Panc1 (cell line): ENCODE measurements at regions not wholly inside any gene's neighbourhood (a gene's known extent, or its start where the extent isn't known, plus 50 kb on each side); places are given as distances from the start of the nearest gene placed in this dataset.

Experiments used
- ATAC-seq: fragments of 200-7000 bp; cut with Tn5 transposase; 2 replicates; pipeline ENCODE4 v1.9.1; 2020; ENCODE audit warnings: mild to moderate bottlenecking, moderate library complexity
- BruUV-seq: library from RNA; stranded (reverse); fragments of 400-500 nt; replicated peaks from 2 replicates; lab custom pipeline; 2021; lab: Mats Ljungman, UMichigan
- CTCF ChIA-PET: fragments of 300-600 bp; sonication (Branson Sonifier 250); formaldehyde crosslinking; loops from one replicate; lab custom pipeline; 2022; ENCODE audit warnings: antibody characterized with exemption; lab: Charles Lee
- POLR2A ChIA-PET: fragments of 300-600 bp; sonication (Branson Sonifier 250); formaldehyde crosslinking; loops from one replicate; lab custom pipeline; 2022; ENCODE audit warnings: antibody characterized with exemption; lab: Charles Lee
- DNase-seq: peaks from one replicate; pipeline ENCODE4 v3.0.0-alpha.2; 2010; ENCODE audit warnings: low read depth, low spot score
- H3K27ac ChIP-seq: 2 replicates; pipeline ENCODE4 v1.5.1; 2011; ENCODE audit warnings: mild to moderate bottlenecking, low read length, inconsistent platforms
- H3K27me3 ChIP-seq: fragments of 200-500 bp; sonication (Bioruptor generic); 2 replicates; pipeline ENCODE4 v1.6.0; 2014; ENCODE audit warnings: low read length, inconsistent platforms; ENCODE audit not compliant: control insufficient read depth, insufficient read depth
- H3K36me3 ChIP-seq: fragments of 200-500 bp; sonication (Bioruptor generic); 2 replicates; pipeline ENCODE4 v1.5.1; 2014; ENCODE audit warnings: inconsistent platforms, mild to moderate bottlenecking, low read length, moderate library complexity; ENCODE audit not compliant: control insufficient read depth, insufficient read depth
- H3K4me1 ChIP-seq: 2 replicates; pipeline ENCODE4 v1.5.1; 2011; ENCODE audit warnings: inconsistent platforms, mild to moderate bottlenecking, low read length, moderate library complexity; ENCODE audit not compliant: control insufficient read depth, insufficient read depth
- H3K4me3 ChIP-seq, 2 experiments: 2 replicates each; pipeline ENCODE4 v1.5.1; 2011 to 2012; ENCODE audit warnings: low read depth in 2 of 2, low read length in 2 of 2, mild to moderate bottlenecking in 2 of 2, inconsistent platforms in 1 of 2, moderate library complexity in 1 of 2
- H3K9me3 ChIP-seq: fragments of 200-500 bp; sonication (Bioruptor generic); 2 replicates; pipeline ENCODE4 v1.5.1; 2014; ENCODE audit warnings: low read depth, mild to moderate bottlenecking, inconsistent platforms, low read length, moderate library complexity; ENCODE audit not compliant: control insufficient read depth, insufficient read depth
- POLR2AphosphoS5 ChIP-seq: IDR thresholded peaks from 2 replicates; pipeline ENCODE4 v1.6.1; 2012; ENCODE audit warnings: mild to moderate bottlenecking, low read depth, low read length, moderate library complexity
- SIN3A ChIP-seq: IDR thresholded peaks from 2 replicates; pipeline ENCODE4 v1.6.1; 2012; ENCODE audit warnings: low read depth, mild to moderate bottlenecking, low read length, moderate library complexity, borderline replicate concordance; ENCODE audit not compliant: insufficient read depth
- TCF7L2 ChIP-seq: IDR thresholded peaks from 2 replicates; pipeline ENCODE4 v1.6.1; 2011; ENCODE audit warnings: mild to moderate bottlenecking, low read depth, low read length, inconsistent platforms
- in situ Hi-C: cut with HindIII; loops from 2 replicates; pipeline ENCODE4 v1.10.0; 2016; ENCODE audit warnings: low sequenced_read_pairs, low pct_unique_long_range_greater_than_20kb
- intact Hi-C: fragments of 100-400 bp; cut with micrococcal nuclease; formaldehyde crosslinking; loops from one replicate; pipeline ENCODE4 v1.10.0; 2022; ENCODE audit not compliant: unreplicated experiment
- TF ChIP-seq, protein P1 (sequence below): fragments of 450-650 bp; IDR thresholded peaks from 2 replicates; pipeline ENCODE4 v1.5.1; 2017; ENCODE audit warnings: mild to moderate bottlenecking
- TF ChIP-seq, protein P2 (sequence below), 2 experiments: IDR thresholded peaks; 2 replicates each; pipeline ENCODE4 v1.6.1; 2011 to 2012; ENCODE audit warnings: low read depth in 2 of 2, control low read depth in 1 of 2, low read length in 1 of 2, mild to moderate bottlenecking in 1 of 2, moderate library complexity in 1 of 2; ENCODE audit not compliant: insufficient read depth in 1 of 2

DNA sequence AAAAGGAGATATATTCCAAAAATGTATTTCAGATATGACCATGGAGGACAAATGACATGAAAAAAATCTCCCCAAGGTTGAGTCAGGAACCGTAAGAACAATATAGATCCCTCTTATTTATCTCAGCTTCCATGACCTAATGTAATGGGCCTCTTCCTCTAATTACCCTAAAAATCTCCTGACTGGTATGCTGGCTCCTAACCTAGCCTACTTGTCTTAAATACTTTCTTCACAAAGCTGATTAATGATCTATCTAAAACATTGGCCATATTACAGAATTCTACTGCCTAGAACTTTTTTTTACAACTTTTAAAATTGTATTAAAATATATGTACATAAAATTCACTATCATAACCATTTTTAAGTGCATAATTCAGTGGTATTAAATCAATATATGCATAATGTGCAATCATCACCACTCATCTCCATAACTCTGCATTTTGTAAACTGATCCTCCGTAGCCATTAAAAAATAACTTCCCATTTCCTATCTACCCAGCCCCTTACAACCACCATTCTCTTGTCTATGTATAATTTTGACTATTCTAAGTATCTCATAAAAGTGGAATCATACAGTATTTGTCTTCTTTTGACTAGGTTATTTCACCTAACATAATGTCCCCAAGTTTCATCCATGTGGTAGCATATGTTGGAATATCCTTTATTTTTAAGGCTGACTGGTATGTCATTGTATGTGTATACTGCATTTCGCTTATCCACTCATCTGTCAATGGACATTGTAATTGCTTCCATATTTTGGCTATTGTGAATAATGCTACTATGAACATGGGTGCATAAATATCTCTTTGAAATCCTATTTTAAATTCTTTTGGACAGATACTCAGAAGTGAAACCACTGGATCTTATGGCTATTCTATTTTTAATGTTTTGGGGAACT is 464.6 kb downstream of the ADAMTS20 start:
- intact Hi-C loops: no loop called here

DNA sequence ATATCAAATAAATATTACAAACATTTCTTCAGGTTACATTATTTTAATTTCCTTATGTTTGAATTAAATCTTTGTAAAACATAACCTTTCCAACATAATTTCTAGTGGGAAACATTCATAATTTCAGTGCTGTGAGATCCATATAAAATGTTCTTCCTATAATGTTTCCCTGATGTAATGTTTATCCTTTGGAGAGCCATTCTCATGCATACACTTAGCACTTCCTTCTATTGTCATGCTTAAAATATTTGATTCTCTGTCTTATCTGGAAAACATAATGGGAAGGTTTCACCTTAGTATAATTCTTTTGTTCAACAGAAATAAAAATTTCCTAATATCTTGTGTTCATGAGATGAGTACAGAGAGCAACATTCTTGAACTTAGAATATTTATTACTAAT is 472.5 kb downstream of the ADAMTS20 start:
- Histone ChIP-seq H3K36me3 (no peaks in the 10 kb centered on the region), H3K4me3 (no peak overlapping the region), H3K27ac (no peak overlapping the region), H3K9me3 (no peaks in the 10 kb centered on the region), H3K4me1 (no peaks in the 10 kb centered on the region), H3K27me3 (no peaks in the 10 kb centered on the region)
- ChIA-PET POLR2A (no interaction called here), CTCF (no interaction called here)
- intact Hi-C loops (no loop called here), in situ Hi-C loops (no loop called here)
- DNase-seq (no peak), ATAC-seq (no peak)
- no TSS peak for BruUV-seq
- TF ChIP-seq TCF7L2 (no peak), SIN3A (no peak), POLR2AphosphoS5 (no peak)
- TF ChIP-seq, protein P1, sequence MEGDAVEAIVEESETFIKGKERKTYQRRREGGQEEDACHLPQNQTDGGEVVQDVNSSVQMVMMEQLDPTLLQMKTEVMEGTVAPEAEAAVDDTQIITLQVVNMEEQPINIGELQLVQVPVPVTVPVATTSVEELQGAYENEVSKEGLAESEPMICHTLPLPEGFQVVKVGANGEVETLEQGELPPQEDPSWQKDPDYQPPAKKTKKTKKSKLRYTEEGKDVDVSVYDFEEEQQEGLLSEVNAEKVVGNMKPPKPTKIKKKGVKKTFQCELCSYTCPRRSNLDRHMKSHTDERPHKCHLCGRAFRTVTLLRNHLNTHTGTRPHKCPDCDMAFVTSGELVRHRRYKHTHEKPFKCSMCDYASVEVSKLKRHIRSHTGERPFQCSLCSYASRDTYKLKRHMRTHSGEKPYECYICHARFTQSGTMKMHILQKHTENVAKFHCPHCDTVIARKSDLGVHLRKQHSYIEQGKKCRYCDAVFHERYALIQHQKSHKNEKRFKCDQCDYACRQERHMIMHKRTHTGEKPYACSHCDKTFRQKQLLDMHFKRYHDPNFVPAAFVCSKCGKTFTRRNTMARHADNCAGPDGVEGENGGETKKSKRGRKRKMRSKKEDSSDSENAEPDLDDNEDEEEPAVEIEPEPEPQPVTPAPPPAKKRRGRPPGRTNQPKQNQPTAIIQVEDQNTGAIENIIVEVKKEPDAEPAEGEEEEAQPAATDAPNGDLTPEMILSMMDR: no peak
- TF ChIP-seq, protein P2, sequence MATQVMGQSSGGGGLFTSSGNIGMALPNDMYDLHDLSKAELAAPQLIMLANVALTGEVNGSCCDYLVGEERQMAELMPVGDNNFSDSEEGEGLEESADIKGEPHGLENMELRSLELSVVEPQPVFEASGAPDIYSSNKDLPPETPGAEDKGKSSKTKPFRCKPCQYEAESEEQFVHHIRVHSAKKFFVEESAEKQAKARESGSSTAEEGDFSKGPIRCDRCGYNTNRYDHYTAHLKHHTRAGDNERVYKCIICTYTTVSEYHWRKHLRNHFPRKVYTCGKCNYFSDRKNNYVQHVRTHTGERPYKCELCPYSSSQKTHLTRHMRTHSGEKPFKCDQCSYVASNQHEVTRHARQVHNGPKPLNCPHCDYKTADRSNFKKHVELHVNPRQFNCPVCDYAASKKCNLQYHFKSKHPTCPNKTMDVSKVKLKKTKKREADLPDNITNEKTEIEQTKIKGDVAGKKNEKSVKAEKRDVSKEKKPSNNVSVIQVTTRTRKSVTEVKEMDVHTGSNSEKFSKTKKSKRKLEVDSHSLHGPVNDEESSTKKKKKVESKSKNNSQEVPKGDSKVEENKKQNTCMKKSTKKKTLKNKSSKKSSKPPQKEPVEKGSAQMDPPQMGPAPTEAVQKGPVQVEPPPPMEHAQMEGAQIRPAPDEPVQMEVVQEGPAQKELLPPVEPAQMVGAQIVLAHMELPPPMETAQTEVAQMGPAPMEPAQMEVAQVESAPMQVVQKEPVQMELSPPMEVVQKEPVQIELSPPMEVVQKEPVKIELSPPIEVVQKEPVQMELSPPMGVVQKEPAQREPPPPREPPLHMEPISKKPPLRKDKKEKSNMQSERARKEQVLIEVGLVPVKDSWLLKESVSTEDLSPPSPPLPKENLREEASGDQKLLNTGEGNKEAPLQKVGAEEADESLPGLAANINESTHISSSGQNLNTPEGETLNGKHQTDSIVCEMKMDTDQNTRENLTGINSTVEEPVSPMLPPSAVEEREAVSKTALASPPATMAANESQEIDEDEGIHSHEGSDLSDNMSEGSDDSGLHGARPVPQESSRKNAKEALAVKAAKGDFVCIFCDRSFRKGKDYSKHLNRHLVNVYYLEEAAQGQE (IDR thresholded peaks at IDR 0.05; ENCODE audit: insufficient read depth in 1 of 2, low read depth in 2 of 2, low read length in 1 of 2): no peak

More for the DNA sequence above, 464.6 kb downstream of the ADAMTS20 start:
- Histone ChIP-seq H3K36me3 (no peaks in the 10 kb centered on the region), H3K9me3 (no peaks in the 10 kb centered on the region), H3K27me3 (no peaks in the 10 kb centered on the region), H3K4me1 (no peaks in the 10 kb centered on the region), H3K4me3 (no peak overlapping the region), H3K27ac (no peak overlapping the region)
- DNase-seq (no peak), ATAC-seq (no peak)
- in situ Hi-C loops: no loop called here
- POLR2A ChIA-PET: no interaction called here
- CTCF ChIA-PET: no interaction called here
- TF ChIP-seq, protein P1: no peak
- no TSS peak for BruUV-seq
